Sigmoid colon (tissue), 6 donors: ENCODE measurements at regions not wholly inside any gene's neighbourhood (a gene's known extent, or its start where the extent isn't known, plus 50 kb on each side); places are given as distances from the start of the nearest gene placed in this dataset.
A peak's percentile ranks its signal among the peaks of the same experiment; 100 is the strongest.

Experiments
- DNase-seq: peaks from one replicate; pipeline ENCODE4 v3.0.0-alpha.2; 2019
- H3K27ac ChIP-seq, 4 donors: fragments of 200-600 bp; sonication (generic); one replicate each; pipeline ENCODE4 v1.5.1; 2016 to 2019; ENCODE audit warnings: mild to moderate bottlenecking in 1 of 4
- H3K27me3 ChIP-seq, 3 donors: fragments of 200-600 bp; sonication (generic); one replicate each; pipeline ENCODE4 v1.5.1; 2019; ENCODE audit warnings: mild to moderate bottlenecking in 1 of 3
- H3K36me3 ChIP-seq, 4 donors: fragments of 200-600 bp; sonication (generic); one replicate each; pipeline ENCODE4 v1.5.1; 2016 to 2019
- H3K4me1 ChIP-seq, 4 donors: fragments of 200-600 bp; sonication (generic); one replicate each; pipeline ENCODE4 v1.5.1; 2017 to 2019
- H3K4me3 ChIP-seq, 4 donors: fragments of 200-600 bp; sonication (generic); one replicate each; pipeline ENCODE4 v1.5.1; 2017 to 2019; ENCODE audit warnings: mild to moderate bottlenecking in 2 of 4, moderate library complexity in 1 of 4
- H3K9me3 ChIP-seq, 4 donors: fragments of 200-600 bp in 3 of 4; sonication (generic) in 3 of 4; one replicate each; pipeline versions ENCODE4 v1.5.1 to v1.6.1; 2013 to 2019
- EP300 ChIP-seq, 4 donors: sonication (generic); formaldehyde crosslinking; IDR thresholded peaks; one replicate each; pipeline ENCODE4 v1.6.1; 2017; ENCODE audit warnings: antibody characterized with exemption in 4 of 4
- POLR2A ChIP-seq, 2 donors: fragments of 450-650 bp; IDR thresholded peaks; one replicate each; pipeline ENCODE4 v1.6.1; 2016; ENCODE audit warnings: antibody characterized with exemption in 2 of 2, mild to moderate bottlenecking in 2 of 2, moderate library complexity in 2 of 2
- POLR2AphosphoS5 ChIP-seq, 4 donors: sonication (generic); formaldehyde crosslinking; IDR thresholded peaks; one replicate each; pipeline ENCODE4 v1.6.1; 2017; ENCODE audit warnings: antibody characterized with exemption in 4 of 4
- WGBS, 2 donors: extraction: QIAGEN DNeasy Blood & Tissue Kit; methylation state at CpG; one replicate each; pipeline ENCODE4 v1.1.7; 2013; 5-methylcytosine and 5-hydroxymethylcytosine counted together
- intact Hi-C: fragments of 100-400 bp; cut with DNase I; formaldehyde crosslinking; loops from one replicate; pipeline ENCODE4 v1.15.1; 2023
- TF ChIP-seq, protein P1 (sequence below), 4 experiments: fragments of 450-650 bp in 3 of 4; fragments of 200-600 bp in 1 of 4; IDR thresholded peaks; one replicate each; pipeline ENCODE4 v1.5.1; 2016 to 2019; ENCODE audit warnings: antibody characterized with exemption in 4 of 4, mild to moderate bottlenecking in 3 of 4, moderate library complexity in 2 of 4
- donor health status: healthy with polysubstance abuse.
- donor health status: healthy.

DNA sequence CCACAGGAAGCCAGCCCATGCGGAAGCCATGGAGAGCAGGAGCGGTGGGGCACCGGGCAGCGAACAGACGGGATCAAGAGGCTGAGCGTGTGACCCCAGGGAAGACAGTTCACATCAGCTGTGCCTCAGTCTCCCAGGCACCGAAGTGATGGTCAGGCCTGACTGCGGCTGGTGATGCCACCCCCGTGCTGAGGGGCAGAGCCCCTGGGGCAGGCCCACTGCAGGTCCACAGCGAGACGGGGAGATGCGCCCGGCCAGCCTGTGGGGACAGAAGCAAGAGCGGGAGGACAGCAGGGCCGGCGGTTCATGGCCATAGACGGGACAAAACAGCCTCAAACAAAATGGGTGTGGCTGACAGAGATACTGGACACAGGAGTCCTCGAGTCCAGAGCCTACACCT is 93.8 kb downstream of the RIPK4 start:
- intact Hi-C loops = no loop called here
- Histone ChIP-seq H3K9me3 (no peaks in the 10 kb centered on the region), H3K27me3 (no peaks in the 10 kb centered on the region), H3K4me1 (no peaks in the 10 kb centered on the region), H3K27ac (no peak overlapping the region), H3K4me3 (no peak overlapping the region), H3K36me3 (no peaks in the 10 kb centered on the region)
- no peak for DNase-seq
- WGBS, 2 donors = 85 to 89% methylated on average over 18 of the region's 18 CpGs
- no peak for TF ChIP-seq POLR2AphosphoS5 (IDR thresholded peaks at IDR 0.05)
- no peak for TF ChIP-seq EP300 (IDR thresholded peaks at IDR 0.05)
- TF ChIP-seq, protein P1, sequence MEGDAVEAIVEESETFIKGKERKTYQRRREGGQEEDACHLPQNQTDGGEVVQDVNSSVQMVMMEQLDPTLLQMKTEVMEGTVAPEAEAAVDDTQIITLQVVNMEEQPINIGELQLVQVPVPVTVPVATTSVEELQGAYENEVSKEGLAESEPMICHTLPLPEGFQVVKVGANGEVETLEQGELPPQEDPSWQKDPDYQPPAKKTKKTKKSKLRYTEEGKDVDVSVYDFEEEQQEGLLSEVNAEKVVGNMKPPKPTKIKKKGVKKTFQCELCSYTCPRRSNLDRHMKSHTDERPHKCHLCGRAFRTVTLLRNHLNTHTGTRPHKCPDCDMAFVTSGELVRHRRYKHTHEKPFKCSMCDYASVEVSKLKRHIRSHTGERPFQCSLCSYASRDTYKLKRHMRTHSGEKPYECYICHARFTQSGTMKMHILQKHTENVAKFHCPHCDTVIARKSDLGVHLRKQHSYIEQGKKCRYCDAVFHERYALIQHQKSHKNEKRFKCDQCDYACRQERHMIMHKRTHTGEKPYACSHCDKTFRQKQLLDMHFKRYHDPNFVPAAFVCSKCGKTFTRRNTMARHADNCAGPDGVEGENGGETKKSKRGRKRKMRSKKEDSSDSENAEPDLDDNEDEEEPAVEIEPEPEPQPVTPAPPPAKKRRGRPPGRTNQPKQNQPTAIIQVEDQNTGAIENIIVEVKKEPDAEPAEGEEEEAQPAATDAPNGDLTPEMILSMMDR (IDR thresholded peaks at IDR 0.05) = no peak
- TF ChIP-seq POLR2A (IDR thresholded peaks at IDR 0.05) = no peak

DNA sequence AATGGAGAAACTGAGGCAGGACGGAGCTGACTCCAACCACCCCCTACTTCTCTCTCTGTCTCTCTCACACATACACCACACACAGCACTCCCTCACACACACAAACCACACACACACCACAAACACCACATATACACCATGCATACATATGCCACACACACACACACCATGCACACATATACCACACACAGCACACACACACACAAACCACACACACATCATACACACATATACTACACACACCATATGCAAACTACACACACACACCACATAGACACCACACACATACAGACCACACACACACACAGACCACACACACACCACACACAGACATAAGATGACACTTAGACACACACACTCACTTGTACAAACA is 94.3 kb downstream of the RIPK4 start:
- no peak for TF ChIP-seq EP300 (IDR thresholded peaks at IDR 0.05)
- no peak for TF ChIP-seq POLR2AphosphoS5 (IDR thresholded peaks at IDR 0.05)
- Histone ChIP-seq H3K4me1 (no peaks in the 10 kb centered on the region), H3K36me3 (no peaks in the 10 kb centered on the region), H3K4me3 (no peak overlapping the region), H3K27ac (no peak overlapping the region), H3K27me3 (no peaks in the 10 kb centered on the region), H3K9me3 (no peaks in the 10 kb centered on the region)
- intact Hi-C loops = no loop called here
- WGBS, 2 donors = 62 to 74% methylated on average over 1 of the region's 1 CpG
- no peak for DNase-seq

DNA sequence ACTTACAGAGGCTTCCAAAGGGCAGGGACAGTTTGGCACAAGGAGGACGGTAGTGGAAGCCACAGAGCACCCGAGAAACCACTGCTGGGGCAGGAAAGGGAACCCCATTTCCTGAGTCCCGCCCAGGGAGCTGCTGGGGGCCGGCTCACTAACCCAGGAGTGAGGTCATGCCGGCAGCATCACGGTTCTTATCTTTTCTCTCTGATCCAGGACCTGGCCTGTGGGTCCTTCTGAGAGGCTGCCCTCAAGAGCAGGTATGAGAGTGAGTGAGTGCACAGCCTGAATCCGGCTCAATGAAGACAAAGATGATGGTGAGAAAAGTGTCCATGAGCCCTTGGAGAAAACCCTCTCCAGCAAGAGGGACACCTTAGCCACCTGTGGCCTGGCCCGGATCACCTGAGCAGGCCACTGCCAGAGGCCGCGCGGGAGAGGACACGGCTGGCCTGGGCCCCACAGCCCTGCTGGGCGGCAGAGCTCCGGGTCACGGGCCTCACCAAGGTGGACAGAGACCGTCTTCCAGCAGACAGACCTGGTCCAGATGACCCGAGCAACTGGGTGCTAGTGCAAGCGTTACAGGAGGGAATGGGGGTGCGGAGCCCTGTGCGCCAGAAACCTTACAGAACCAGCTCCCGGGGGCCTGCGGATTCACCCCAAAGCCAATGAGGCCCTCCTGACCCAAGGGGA is 94.9 kb downstream of the RIPK4 start:
- Histone ChIP-seq H3K27ac (no peak overlapping the region), H3K36me3 (no peaks in the 10 kb centered on the region), H3K4me1 (no peaks in the 10 kb centered on the region), H3K4me3 (no peak overlapping the region), H3K27me3 (no peaks in the 10 kb centered on the region), H3K9me3 (no peaks in the 10 kb centered on the region)
- TF ChIP-seq EP300 (IDR thresholded peaks at IDR 0.05) (no peak), POLR2A (IDR thresholded peaks at IDR 0.05) (no peak), POLR2AphosphoS5 (IDR thresholded peaks at IDR 0.05) (no peak)
- TF ChIP-seq, protein P1 (IDR thresholded peaks at IDR 0.05) = no peak
- intact Hi-C loops = no loop called here
- DNase-seq = peak; percentile 40
- 78 to 85% methylated on average over 22 of the region's 22 CpGs for WGBS, 2 donors

DNA sequence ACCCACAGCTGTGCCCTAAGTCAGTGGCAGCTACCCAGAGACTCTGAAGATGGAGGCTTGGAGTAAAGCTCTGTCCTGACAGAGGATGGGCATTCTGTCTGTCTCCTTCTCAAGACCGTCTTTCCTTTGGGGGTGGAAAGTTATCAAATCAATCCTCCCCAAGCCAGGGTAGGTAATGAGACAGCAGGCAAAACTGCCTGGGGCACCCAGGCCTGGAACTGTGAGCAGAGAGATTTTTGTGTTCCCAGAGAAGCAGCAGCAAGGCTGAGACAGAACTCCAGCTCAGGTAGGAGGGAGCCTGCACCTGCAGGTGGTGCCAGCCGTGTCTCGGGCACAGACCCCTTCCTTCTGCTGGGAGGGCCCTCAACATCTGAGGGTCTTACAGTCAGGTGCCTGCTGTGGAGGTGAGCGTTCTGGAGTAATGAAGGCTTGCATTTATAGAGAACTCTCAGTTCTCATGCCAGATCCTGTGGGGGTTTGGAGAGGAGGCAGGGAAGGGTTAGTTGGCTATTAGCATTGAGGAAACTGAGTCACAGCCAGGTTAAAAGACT is 95.6 kb downstream of the RIPK4 start:
- Histone ChIP-seq H3K36me3 (no peaks in the 10 kb centered on the region), H3K9me3 (no peaks in the 10 kb centered on the region), H3K27me3 (no peaks in the 10 kb centered on the region), H3K4me1 (no peaks in the 10 kb centered on the region), H3K4me3 (no peak overlapping the region), H3K27ac (no peak overlapping the region)
- WGBS, 2 donors = 81 to 90% methylated on average over 4 of the region's 4 CpGs
- no peak for DNase-seq
- intact Hi-C loops = no loop called here
- no peak for TF ChIP-seq POLR2A (IDR thresholded peaks at IDR 0.05)
- TF ChIP-seq POLR2AphosphoS5 (IDR thresholded peaks at IDR 0.05) = no peak
- TF ChIP-seq, protein P1 (IDR thresholded peaks at IDR 0.05) = no peak
- no peak for TF ChIP-seq EP300 (IDR thresholded peaks at IDR 0.05)

- intact Hi-C loops = no loop called here
- no peak for TF ChIP-seq POLR2A (IDR thresholded peaks at IDR 0.05)
- no peak for TF ChIP-seq POLR2AphosphoS5 (IDR thresholded peaks at IDR 0.05)
- no peak for TF ChIP-seq EP300 (IDR thresholded peaks at IDR 0.05)
- TF ChIP-seq, protein P1 (IDR thresholded peaks at IDR 0.05) = no peak
- Histone ChIP-seq H3K4me1 (no peaks in the 10 kb centered on the region), H3K9me3 (no peaks in the 10 kb centered on the region), H3K36me3 (no peaks in the 10 kb centered on the region), H3K27me3 (peaks cover 0 to 4% (median 0%) of the 10 kb centered on the region in 3 donors), H3K27ac (no peak overlapping the region), H3K4me3 (no peak overlapping the region)
- 88 to 94% methylated on average over 28 of the region's 28 CpGs for WGBS, 2 donors
- peak; percentile 41 for DNase-seq
Measured at GRCh38 chr21:41670056-41670805, 96.6 kb downstream of the RIPK4 start.
